ENCODE measurements at regions not wholly inside any gene's neighbourhood (a gene's known extent, or its start where the extent isn't known, plus 50 kb on each side); places are given as distances from the start of the nearest gene placed in this dataset.

- H2BK20ac ChIP-seq (ENCODE audit: low read length) = no peak overlapping the region
- H3K4ac ChIP-seq (replicated peaks; ENCODE audit: insufficient read length, low read depth, low read length) = no peak overlapping the region
- no peaks in the 10 kb centered on the region for H3K9me3 ChIP-seq (ENCODE audit: insufficient read depth in 2 of 2, low read depth in 1 of 2, low read length in 1 of 2)
- H3K4me3 ChIP-seq (ENCODE audit: extremely low read depth in 1 of 4, insufficient read depth in 2 of 4, low read depth in 3 of 4, low read length in 4 of 4) = no peak overlapping the region
- no peak for FAIRE-seq
- H3K9ac ChIP-seq (replicated peaks in 1 of 4; ENCODE audit: extremely low read depth in 1 of 4, low read depth in 3 of 4, low read length in 3 of 4) = no peak overlapping the region
- ChIA-PET POLR2A (ENCODE audit: partially characterized antibody) (no interaction called here), CTCF (ENCODE audit: partially characterized antibody) (no interaction called here)
- H4K91ac ChIP-seq (replicated peaks; ENCODE audit: insufficient read length, low read length) = no peak overlapping the region
- H4K20me1 ChIP-seq (replicated peaks in 1 of 2; ENCODE audit: control insufficient read depth in 1 of 2, insufficient read depth in 2 of 2, low read length in 2 of 2) = no peaks in the 10 kb centered on the region
- H3K23me2 ChIP-seq (ENCODE audit: low read depth, low read length) = no peaks in the 10 kb centered on the region
- no peak overlapping the region for H4K5ac ChIP-seq (ENCODE audit: insufficient read length, low read depth, low read length)
- no peak overlapping the region for H3K14ac ChIP-seq (ENCODE audit: insufficient read length)
- peak overlapping the region; percentile 25; the same call in 1 of the 2 replicates for H2BK15ac ChIP-seq (ENCODE audit: low read length)
- peaks cover 0 to 2% (median 0%) of the 10 kb centered on the region in 4 experiments; a peak in 1 of 7 replicates for H3K4me1 ChIP-seq (replicated peaks in 1 of 4; ENCODE audit: control insufficient read depth in 3 of 4, insufficient read depth in 4 of 4, low read length in 3 of 4)
- H3K18ac ChIP-seq (ENCODE audit: extremely low read depth, low read length) = no peak overlapping the region
- H2BK5ac ChIP-seq (ENCODE audit: low read depth, low read length) = no peak overlapping the region
- no peak for TF ChIP-seq SP1 (IDR thresholded peaks at IDR 0.05; ENCODE audit: low read depth, low read length)
- no peak for TF ChIP-seq CEBPB (IDR thresholded peaks at IDR 0.05; ENCODE audit: low read depth, low read length)
- no peak for TF ChIP-seq KDM4A (IDR thresholded peaks at IDR 0.05; ENCODE audit: low read depth, low read length, severe bottlenecking)
- no peak for TF ChIP-seq GTF2F1 (IDR thresholded peaks at IDR 0.05; ENCODE audit: borderline replicate concordance, low read depth, low read length)
- TF ChIP-seq SIN3A (conservative IDR thresholded peaks at IDR 0.05 in 1 of 2, IDR thresholded peaks at IDR 0.05 in 1 of 2; ENCODE audit: low read depth in 1 of 2, low read length in 2 of 2) = no peak
- H2BK12ac ChIP-seq (ENCODE audit: low read depth, low read length) = peak overlapping the region; percentile 44; the same call in 1 of the 2 replicates
- H3K79me1 ChIP-seq (ENCODE audit: low read depth, low read length) = no peaks in the 10 kb centered on the region
- no peak overlapping the region for H3K56ac ChIP-seq (replicated peaks; ENCODE audit: insufficient read length, low read depth, low read length)
- H2BK120ac ChIP-seq (replicated peaks; ENCODE audit: low read depth, low read length) = no peak overlapping the region
- H3K23ac ChIP-seq (ENCODE audit: insufficient read length) = no peak overlapping the region
- no peak overlapping the region for H2AK5ac ChIP-seq (ENCODE audit: low read depth, low read length)
- no peaks in the 10 kb centered on the region for H3K27me3 ChIP-seq (replicated peaks in 1 of 4; ENCODE audit: control insufficient read depth in 3 of 4, extremely low read depth in 1 of 4, insufficient read depth in 3 of 4, low read length in 3 of 4)
- WGBS, 2 experiments (ENCODE audit: extremely low coverage in 1 of 2, insufficient coverage in 1 of 2, insufficient read length in 1 of 2, insufficient replicate concordance in 2 of 2, low coverage in 1 of 2, low lambda C conversion rate in 2 of 2, missing lambda C conversion rate in 1 of 2) = 100% methylated on average over 1 of the region's 1 CpG; no CpG with 5 or more reads in 1 of the 2 experiments
- no peak overlapping the region for H3K4me2 ChIP-seq (ENCODE audit: insufficient read depth in 1 of 2, low read depth in 2 of 2, low read length in 2 of 2)
- no peak overlapping the region for H3K27ac ChIP-seq (ENCODE audit: low read depth, low read length)
- DNase-seq (ENCODE audit: low read depth in 1 of 2, low spot score in 2 of 2) = no peak
- H3K79me2 ChIP-seq (ENCODE audit: control insufficient read depth in 1 of 2, insufficient read depth in 2 of 2, low read length in 2 of 2) = no peaks in the 10 kb centered on the region
- H3K36me3 ChIP-seq (ENCODE audit: control insufficient read depth in 2 of 4, insufficient read depth in 4 of 4, low read length in 3 of 4) = no peaks in the 10 kb centered on the region
- H2AFZ ChIP-seq (ENCODE audit: low read length) = no peak overlapping the region
- H4K8ac ChIP-seq (ENCODE audit: extremely low read depth, insufficient read depth, low read length) = no peak overlapping the region
These were observed 942.4 kb upstream of the PRR20A start for GRCh38 chr13:56198350-56198749.

Data from H1 (cell line).